CD4-positive, alpha-beta T cell treated with Interleukin-21 for 1 hour (primary cell): ENCODE measurements at regions not wholly inside any gene's neighbourhood (a gene's known extent, or its start where the extent isn't known, plus 50 kb on each side); places are given as distances from the start of the nearest gene placed in this dataset.
"Not testable (repeated sequence)": the region's sequence is repeated elsewhere in the genome, so short reads cannot be mapped to it uniquely, and the experiment has no call there.

Experiments
- DNase-seq: peaks from one replicate; pipeline ENCODE4 v3.0.0-alpha.2; 2020

DNA sequence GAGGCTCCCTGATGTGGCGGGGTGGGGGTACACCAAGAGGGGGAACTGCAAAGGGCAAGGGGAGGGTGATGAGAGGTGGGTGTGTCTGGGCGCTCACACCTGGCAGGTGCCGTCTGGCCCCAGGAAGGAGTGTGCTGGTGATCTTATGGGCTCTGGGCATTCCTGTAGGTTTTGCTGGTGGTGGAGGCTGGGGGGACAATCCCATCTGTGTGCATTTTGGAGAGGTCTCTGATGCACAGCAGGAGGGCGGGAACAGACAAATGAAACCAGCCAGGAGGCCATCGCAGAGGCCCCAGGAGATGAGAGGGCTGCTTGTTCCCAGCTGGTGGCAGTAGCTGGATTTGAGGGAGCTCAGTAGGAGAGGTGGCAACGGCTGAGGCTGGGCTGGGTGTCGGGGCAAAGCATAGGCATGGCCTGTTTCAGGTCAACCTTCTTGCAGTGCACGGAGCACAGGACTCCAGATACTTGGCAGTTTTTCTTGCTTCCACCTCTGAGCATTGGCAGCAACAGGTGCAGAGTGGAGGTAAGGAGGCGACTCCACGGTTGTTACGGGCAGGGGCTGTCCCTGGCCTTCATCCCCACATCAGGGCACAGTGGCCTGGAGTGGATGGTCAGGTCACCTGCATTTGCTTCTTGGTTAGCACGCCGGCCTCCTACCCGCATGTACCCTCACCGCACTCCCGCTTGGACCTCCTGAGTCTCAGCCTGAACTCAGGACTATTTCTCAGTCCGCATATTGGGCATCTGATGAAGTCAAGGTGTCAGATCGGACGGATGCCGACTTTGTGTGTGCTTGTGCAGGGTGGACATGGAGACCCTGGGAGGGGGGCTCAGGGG lies 194.2 kb upstream of the HDAC4 start:
- no peak for DNase-seq

DNA sequence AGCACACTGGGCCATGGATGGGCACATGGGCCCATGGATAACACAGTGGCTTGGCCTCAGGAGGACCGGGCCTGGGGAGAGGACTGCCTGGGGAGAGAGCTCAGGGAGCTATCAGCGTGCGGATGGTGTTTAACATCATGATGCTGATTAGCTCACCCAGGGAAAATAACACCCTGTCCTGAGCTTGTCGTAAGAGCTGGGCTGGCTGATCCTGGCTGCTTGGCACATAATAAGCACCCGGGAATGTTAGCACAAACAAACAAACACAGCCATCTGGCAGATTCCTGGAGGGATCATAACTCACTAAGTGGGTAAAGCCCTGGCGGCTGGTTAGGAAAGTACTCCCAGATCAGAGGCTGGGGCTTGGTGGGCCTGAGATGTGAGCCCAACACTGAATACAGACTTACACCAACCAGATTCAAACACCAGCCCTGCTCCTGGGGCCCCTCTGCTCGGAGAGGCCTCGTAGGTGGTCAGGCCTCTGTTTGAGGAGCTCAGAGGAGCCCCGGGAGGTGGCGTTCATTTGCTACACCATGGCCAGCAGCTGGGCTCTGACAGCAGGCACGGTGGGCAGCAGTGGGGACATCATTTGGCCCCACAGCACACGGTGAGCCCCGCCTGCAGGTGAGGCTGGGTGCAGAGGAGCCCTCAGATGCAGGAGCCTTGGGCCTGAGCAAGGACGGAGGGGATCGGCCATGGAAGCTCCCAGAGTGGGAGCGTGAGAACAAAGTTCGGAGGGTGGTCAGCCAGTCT lies 193.4 kb upstream of the HDAC4 start:
- DNase-seq, result no peak

DNA sequence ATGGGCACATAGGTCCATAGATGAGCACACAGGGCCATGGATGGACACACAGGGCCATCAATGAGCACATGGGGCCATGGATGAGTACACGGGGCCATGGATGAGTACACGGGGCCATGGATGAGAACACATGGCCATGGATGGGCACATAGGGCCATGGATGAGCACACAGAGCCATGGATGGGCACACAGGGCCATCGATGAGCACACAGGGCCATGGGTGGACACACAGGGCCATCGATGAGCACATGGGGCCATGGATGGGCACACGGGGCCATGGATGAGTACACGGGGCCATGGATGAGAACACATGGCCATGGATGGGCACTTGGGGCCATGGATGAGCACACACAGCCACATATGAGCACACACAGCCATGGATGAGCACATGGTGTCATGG lies 192.6 kb upstream of the HDAC4 start:
- DNase-seq, result no peak

- not testable (repeated sequence) for DNase-seq
Measured at GRCh38 chr2:239592629-239593290, 191.9 kb upstream of the HDAC4 start.

DNA sequence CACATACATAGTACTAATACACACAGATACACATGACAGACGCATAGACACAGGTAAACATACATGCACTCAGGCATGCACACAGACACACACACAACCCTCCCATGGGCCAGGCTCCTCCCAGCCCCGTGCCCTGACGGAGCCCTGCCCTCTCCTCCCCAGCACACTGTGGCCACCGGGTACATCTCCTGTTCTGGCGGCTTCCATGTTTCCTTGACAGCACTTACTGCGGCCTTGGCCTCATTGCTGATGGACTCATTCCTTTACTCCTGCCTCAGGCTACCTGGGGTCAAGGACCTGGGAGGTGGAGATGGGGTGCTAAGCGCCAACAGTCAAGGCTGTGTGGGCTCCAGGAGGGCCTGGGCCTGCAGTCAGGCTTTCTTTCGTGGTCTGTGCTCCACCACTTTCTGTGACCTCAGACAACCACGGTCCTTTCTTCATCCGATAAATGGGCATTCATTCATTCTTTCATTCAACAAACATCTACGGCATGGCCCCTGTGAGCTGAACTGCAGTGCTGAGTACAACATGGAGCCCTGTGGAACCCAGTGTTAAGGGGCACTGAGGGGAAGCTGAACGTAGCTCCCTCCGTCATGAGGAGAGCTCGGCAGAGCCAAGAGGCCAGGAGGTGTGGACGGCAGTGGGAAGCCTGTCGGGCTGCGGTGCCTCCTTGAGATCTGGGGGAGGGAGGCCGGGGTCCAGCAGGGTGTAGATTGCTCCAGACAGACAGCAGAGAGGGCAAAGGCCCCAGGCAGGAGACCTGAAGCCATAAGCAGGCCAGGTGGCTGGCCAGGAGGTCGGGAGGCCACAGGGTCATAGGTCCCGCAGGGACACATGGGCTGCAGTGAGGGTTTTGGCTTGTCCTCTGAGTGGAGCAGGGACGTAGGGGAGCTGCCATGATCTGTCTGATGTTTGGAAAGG lies 190.4 kb upstream of the HDAC4 start:
- no peak for DNase-seq

GRCh38 chr2:239590276-239590675 lies 189.5 kb upstream of the HDAC4 start:
- no peak for DNase-seq

- no peak for DNase-seq
Measured at GRCh38 chr2:239589833-239590232, 189.0 kb upstream of the HDAC4 start.

- DNase-seq, result no peak
Measured at GRCh38 chr2:239589270-239589825, 188.5 kb upstream of the HDAC4 start.

DNA sequence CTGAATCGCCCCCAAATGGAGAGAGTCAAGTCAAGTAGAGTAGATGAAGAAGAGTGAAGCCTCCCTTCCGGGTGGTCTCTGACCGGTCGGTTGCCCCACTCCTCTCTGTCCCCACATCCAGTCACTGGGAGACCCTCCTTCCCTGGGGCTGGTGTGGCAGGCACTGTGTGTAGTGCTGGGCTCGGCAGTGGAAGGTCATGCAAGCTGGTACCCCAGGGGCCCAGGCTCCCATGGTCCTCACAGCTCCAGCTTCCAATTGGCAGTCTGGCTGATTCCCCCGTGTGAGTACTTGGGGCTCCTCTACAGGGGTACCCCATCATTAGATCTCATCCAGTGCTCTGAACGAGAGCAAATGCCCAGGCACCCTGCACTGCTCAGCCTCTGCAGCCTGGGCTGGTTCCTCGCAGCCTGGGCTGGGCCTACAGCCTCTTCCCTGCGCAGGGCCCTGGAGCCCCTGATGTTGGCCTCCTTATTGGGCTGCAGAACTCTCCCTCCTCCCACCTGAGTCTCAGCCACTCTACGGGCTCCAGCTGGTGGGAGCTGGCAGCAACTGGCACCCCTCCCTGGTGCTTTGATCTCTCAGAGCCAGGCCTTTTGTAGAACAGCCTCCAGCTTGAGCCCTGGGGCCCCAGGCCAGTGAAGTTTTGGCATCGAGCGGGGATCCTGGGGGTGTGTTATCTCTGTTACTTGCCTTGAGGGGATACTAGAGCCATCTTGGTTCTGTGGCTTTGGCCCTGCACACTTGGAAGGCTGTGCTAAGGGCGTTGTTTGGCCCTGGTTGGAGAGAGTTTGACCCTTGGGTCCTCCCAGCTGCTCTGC lies 187.8 kb upstream of the HDAC4 start:
- no peak for DNase-seq

GRCh38 chr2:239587841-239588240 lies 187.0 kb upstream of the HDAC4 start:
- no peak for DNase-seq

DNA sequence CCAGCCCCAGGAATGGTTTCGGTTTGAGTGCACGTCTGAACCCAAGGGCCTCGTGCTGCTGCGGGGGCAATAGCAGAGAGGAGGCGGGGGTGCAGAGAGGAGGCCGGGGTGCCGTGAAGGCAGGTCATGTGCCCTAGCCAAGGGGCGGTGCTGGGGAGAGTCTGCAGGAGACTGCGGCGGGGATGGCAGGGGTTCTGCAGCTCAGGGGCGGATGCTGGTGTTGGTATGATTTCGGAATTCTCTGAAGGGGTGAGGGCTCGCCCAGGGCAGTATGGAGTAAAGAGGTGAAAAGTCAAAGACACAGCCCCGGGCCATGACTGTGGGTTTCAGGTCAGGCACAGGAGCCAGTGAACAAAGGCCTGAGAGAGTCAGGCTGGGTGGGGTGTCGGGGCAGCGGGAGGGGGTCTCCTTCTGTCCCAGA lies 186.5 kb upstream of the HDAC4 start:
- no peak for DNase-seq

DNA sequence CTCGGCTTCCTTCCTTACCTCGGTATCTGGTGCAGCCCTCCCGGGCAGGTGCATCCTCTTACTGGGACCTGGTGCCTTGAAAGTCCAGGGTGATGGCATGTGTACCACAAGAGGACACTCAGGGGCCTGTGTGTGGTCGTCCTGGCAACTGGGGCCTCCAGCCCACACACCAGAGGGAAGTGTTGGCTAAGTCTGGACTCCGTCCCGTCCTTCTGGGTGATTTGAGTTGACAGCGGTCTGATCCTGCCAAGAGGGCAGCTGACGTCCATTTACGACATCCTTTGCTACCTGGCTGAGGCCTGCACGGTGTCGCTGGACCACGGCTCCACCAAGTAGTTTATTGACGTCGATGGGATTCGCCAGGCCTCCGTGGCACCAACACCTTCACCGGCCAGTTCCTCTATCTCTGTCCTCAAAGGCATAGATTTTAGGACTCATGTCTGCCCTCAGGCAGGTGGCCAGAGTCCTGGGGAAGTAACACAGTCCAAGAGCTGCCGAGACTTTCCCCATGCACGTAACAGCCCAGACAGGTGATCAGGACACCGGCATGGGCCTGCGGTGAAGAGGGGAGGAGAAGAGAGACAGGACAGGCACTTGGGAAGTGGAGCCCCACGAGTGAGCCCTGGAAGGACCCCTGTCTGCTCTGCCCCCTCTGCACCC lies 186.0 kb upstream of the HDAC4 start:
- no peak for DNase-seq

DNA sequence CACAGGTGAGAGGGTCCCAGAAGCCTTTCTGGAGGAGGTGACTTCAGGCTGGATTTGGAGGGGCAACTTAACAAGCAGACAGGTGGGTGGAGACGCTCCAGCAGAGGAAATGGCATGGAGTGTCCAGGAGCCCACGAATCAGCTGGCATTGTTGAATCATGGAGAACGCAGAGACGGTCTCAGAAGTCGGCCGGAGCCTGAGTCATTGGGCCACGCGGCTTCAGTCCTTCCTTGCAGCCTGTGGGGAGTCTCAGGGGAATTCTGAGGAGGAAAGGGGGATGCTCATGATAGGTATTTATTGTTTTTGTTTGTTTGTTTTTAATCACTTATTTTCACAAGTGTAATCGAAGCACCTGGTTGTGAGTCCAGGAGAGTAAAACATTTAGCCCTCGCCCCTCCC lies 184.6 kb upstream of the HDAC4 start:
- DNase-seq, result no peak

DNA sequence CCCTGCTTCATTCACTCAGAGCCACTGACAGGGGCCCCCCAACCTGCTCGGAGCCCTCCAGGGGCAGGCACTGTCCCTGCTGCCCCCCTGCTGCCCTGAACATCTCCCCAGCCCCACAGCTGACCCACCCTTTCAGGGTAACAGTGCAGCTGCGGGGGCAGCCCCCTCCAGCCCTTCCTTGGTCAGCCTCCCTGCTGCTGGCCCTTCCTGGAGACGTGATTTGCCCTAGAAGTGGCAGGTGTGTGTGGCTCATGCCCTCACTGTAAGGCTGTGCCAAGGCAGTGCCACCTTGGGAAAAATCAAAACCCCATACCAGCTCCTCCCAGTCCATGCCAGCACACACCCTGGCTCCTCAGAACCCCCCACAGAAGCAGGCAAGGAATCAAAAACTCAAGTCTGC lies 184.2 kb upstream of the HDAC4 start:
- no peak for DNase-seq

DNA sequence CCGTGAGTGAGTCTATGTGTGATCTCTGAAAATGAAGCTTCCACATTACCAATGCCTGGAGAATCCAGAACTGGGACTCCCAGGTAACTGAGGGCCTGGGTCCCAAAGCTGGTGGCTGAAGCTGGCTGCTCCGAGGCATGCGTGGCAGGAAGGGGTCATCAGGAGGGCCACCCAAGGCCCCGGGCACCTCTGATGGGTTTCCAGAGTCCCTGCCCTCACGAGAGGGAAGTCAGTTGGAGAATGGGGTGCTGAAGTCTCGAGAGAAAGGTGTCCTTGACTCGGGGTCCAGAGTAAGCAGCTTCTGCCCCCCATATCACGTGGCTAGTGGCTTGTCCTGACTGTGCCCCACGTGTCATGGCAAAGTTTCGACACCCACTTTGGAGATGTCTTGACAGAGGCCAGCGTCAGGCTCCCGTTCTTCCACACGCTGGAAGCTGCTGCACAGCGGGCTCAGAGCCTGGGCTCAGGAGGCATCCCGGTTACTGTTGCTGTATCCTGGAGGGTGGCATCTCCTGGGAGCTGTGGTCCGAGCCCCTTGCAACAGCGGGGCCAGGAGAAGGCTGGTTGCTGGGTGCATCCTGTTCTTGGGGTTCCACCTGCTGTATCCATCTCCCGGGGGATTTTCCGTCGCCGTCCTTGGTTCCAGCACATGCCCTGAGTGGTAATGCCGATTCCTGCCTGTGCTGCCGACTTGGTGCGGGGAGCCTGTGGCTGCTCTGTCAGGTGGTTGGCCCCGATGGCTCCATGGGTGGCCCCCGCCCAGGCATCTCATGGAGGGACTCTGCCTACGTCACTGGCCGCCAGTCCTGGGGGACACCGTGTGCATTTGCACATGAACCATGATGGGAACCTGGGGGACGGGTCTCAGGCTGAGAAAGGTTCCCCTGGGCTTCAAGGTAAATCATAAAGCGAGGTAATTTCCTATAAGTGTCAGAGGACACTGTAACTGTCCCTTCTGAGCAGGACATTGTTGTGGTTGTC lies 183.3 kb upstream of the HDAC4 start:
- DNase-seq, result no peak

GRCh38 chr2:239583171-239583878 lies 182.5 kb upstream of the HDAC4 start:
- no peak for DNase-seq

DNA sequence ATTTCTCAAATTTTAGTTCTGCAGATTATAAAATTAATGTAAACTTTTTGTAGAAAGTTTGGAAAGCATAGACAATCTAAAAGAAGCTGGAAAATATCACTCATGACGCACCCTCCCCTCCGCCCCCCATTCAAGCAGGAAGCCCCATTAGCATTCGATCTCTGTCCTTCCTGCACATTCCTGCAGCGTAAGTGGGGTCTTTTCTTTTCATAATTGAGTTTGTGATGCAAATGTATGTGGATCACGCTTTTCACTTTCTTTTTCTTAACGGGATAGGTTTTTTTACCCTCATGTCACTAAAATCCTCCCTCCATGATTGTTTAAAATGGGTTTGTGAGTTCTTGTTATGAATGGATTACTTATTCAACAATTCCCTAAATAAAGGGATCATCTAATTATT lies 181.7 kb upstream of the HDAC4 start:
- no peak for DNase-seq

GRCh38 chr2:239581352-239581901 lies 180.6 kb upstream of the HDAC4 start:
- no peak for DNase-seq

GRCh38 chr2:239580199-239580527 lies 179.3 kb upstream of the HDAC4 start:
- DNase-seq, result no peak
